ENCODE measurements at regions not wholly inside any gene's neighbourhood (a gene's known extent, or its start where the extent isn't known, plus 50 kb on each side); places are given as distances from the start of the nearest gene placed in this dataset.

GRCh38 chr3:64971602-64972001, 283.8 kb upstream of the ADAMTS9 start:
- Mint-ChIP-seq H3K9me3 (ENCODE audit: insufficient read depth) (no peaks in the 10 kb centered on the region), H3K36me3 (ENCODE audit: low read depth) (no peaks in the 10 kb centered on the region), H3K27ac (no peak overlapping the region), H3K27me3 (ENCODE audit: low read depth) (no peaks in the 10 kb centered on the region), H3K4me1 (ENCODE audit: low read depth) (no peaks in the 10 kb centered on the region), H3K4me3 (no peak overlapping the region)
- ATAC-seq (no peak), DNase-seq (no peak)
- POLR2A ChIA-PET, result no interaction called here
- CTCF ChIA-PET, result no interaction called here

GRCh38 chr3:64970634-64971033, 282.8 kb upstream of the ADAMTS9 start:
- ATAC-seq (no peak), DNase-seq (no peak)
- H3K4me1 Mint-ChIP-seq (ENCODE audit: low read depth), result no peaks in the 10 kb centered on the region
- CTCF ChIA-PET, result no interaction called here
- H3K27me3 Mint-ChIP-seq (ENCODE audit: low read depth), result no peaks in the 10 kb centered on the region
- H3K27ac Mint-ChIP-seq, result no peak overlapping the region
- no peak overlapping the region for H3K4me3 Mint-ChIP-seq
- no peaks in the 10 kb centered on the region for H3K9me3 Mint-ChIP-seq (ENCODE audit: insufficient read depth)
- POLR2A ChIA-PET, result no interaction called here
- no peaks in the 10 kb centered on the region for H3K36me3 Mint-ChIP-seq (ENCODE audit: low read depth)

GRCh38 chr3:64961301-64961700, 273.5 kb upstream of the ADAMTS9 start:
- no peak for DNase-seq
- Mint-ChIP-seq H3K9me3 (ENCODE audit: insufficient read depth) (no peaks in the 10 kb centered on the region), H3K27ac (no peak overlapping the region), H3K36me3 (ENCODE audit: low read depth) (no peaks in the 10 kb centered on the region), H3K4me3 (no peak overlapping the region), H3K4me1 (ENCODE audit: low read depth) (no peaks in the 10 kb centered on the region), H3K27me3 (ENCODE audit: low read depth) (no peaks in the 10 kb centered on the region)
- CTCF ChIA-PET, result no interaction called here
- no peak for ATAC-seq
- POLR2A ChIA-PET, result no interaction called here

GRCh38 chr3:64958199-64958843, 270.5 kb upstream of the ADAMTS9 start:
- Mint-ChIP-seq H3K27ac (no peak overlapping the region), H3K27me3 (ENCODE audit: low read depth) (no peaks in the 10 kb centered on the region), H3K4me1 (ENCODE audit: low read depth) (no peaks in the 10 kb centered on the region), H3K4me3 (no peak overlapping the region), H3K36me3 (ENCODE audit: low read depth) (no peaks in the 10 kb centered on the region), H3K9me3 (ENCODE audit: insufficient read depth) (no peaks in the 10 kb centered on the region)
- CTCF ChIA-PET, result no interaction called here
- no peak for DNase-seq
- ATAC-seq, result no peak
- POLR2A ChIA-PET, result no interaction called here

- CTCF ChIA-PET, result no interaction called here
- Mint-ChIP-seq H3K27me3 (ENCODE audit: low read depth) (no peaks in the 10 kb centered on the region), H3K9me3 (ENCODE audit: insufficient read depth) (no peaks in the 10 kb centered on the region), H3K4me1 (ENCODE audit: low read depth) (no peaks in the 10 kb centered on the region), H3K36me3 (ENCODE audit: low read depth) (no peaks in the 10 kb centered on the region), H3K27ac (no peak overlapping the region), H3K4me3 (no peak overlapping the region)
- POLR2A ChIA-PET, result no interaction called here
- no peak for DNase-seq
- ATAC-seq, result no peak
Measured at GRCh38 chr3:64957408-64958198, 269.8 kb upstream of the ADAMTS9 start.

GRCh38 chr3:64956711-64957325, 269.0 kb upstream of the ADAMTS9 start:
- ChIA-PET CTCF (no interaction called here), POLR2A (no interaction called here)
- Mint-ChIP-seq H3K4me1 (ENCODE audit: low read depth) (no peaks in the 10 kb centered on the region), H3K27me3 (ENCODE audit: low read depth) (no peaks in the 10 kb centered on the region), H3K36me3 (ENCODE audit: low read depth) (no peaks in the 10 kb centered on the region), H3K4me3 (no peak overlapping the region), H3K9me3 (ENCODE audit: insufficient read depth) (no peaks in the 10 kb centered on the region), H3K27ac (no peak overlapping the region)
- DNase-seq, result no peak
- ATAC-seq, result no peak

GRCh38 chr3:64954995-64955636, 267.3 kb upstream of the ADAMTS9 start:
- no peaks in the 10 kb centered on the region for H3K27me3 Mint-ChIP-seq (ENCODE audit: low read depth)
- H3K4me1 Mint-ChIP-seq (ENCODE audit: low read depth), result no peaks in the 10 kb centered on the region
- H3K36me3 Mint-ChIP-seq (ENCODE audit: low read depth), result no peaks in the 10 kb centered on the region
- CTCF ChIA-PET, result no interaction called here
- no peak overlapping the region for H3K4me3 Mint-ChIP-seq
- ATAC-seq (no peak), DNase-seq (no peak)
- H3K9me3 Mint-ChIP-seq (ENCODE audit: insufficient read depth), result no peaks in the 10 kb centered on the region
- no peak overlapping the region for H3K27ac Mint-ChIP-seq
- POLR2A ChIA-PET, result no interaction called here

GRCh38 chr3:64945171-64945729, 257.4 kb upstream of the ADAMTS9 start:
- H3K4me3 Mint-ChIP-seq, result no peak overlapping the region
- H3K27me3 Mint-ChIP-seq (ENCODE audit: low read depth), result no peaks in the 10 kb centered on the region
- no peaks in the 10 kb centered on the region for H3K4me1 Mint-ChIP-seq (ENCODE audit: low read depth)
- ChIA-PET POLR2A (no interaction called here), CTCF (no interaction called here)
- DNase-seq, result no peak
- H3K9me3 Mint-ChIP-seq (ENCODE audit: insufficient read depth), result no peaks in the 10 kb centered on the region
- H3K36me3 Mint-ChIP-seq (ENCODE audit: low read depth), result no peaks in the 10 kb centered on the region
- no peak overlapping the region for H3K27ac Mint-ChIP-seq
- ATAC-seq, result no peak

- ChIA-PET CTCF (no interaction called here), POLR2A (no interaction called here)
- ATAC-seq (no peak), DNase-seq (no peak)
- no peaks in the 10 kb centered on the region for H3K9me3 Mint-ChIP-seq (ENCODE audit: insufficient read depth)
- H3K4me3 Mint-ChIP-seq, result no peak overlapping the region
- H3K27me3 Mint-ChIP-seq (ENCODE audit: low read depth), result no peaks in the 10 kb centered on the region
- H3K36me3 Mint-ChIP-seq (ENCODE audit: low read depth), result no peaks in the 10 kb centered on the region
- H3K4me1 Mint-ChIP-seq (ENCODE audit: low read depth), result no peaks in the 10 kb centered on the region
- no peak overlapping the region for H3K27ac Mint-ChIP-seq
Measured at GRCh38 chr3:64943866-64944265, 256.1 kb upstream of the ADAMTS9 start.

- no peaks in the 10 kb centered on the region for H3K4me1 Mint-ChIP-seq (ENCODE audit: low read depth)
- no peak overlapping the region for H3K27ac Mint-ChIP-seq
- ChIA-PET CTCF (no interaction called here), POLR2A (no interaction called here)
- no peak for ATAC-seq
- H3K27me3 Mint-ChIP-seq (ENCODE audit: low read depth), result no peaks in the 10 kb centered on the region
- H3K36me3 Mint-ChIP-seq (ENCODE audit: low read depth), result no peaks in the 10 kb centered on the region
- H3K9me3 Mint-ChIP-seq (ENCODE audit: insufficient read depth), result no peaks in the 10 kb centered on the region
- H3K4me3 Mint-ChIP-seq, result no peak overlapping the region
- DNase-seq, result no peak
Measured at GRCh38 chr3:64940596-64941348, 253.0 kb upstream of the ADAMTS9 start.

- no peaks in the 10 kb centered on the region for H3K4me1 Mint-ChIP-seq (ENCODE audit: low read depth)
- no peaks in the 10 kb centered on the region for H3K27me3 Mint-ChIP-seq (ENCODE audit: low read depth)
- CTCF ChIA-PET, result no interaction called here
- no peaks in the 10 kb centered on the region for H3K9me3 Mint-ChIP-seq (ENCODE audit: insufficient read depth)
- no peak overlapping the region for H3K4me3 Mint-ChIP-seq
- no peaks in the 10 kb centered on the region for H3K36me3 Mint-ChIP-seq (ENCODE audit: low read depth)
- ATAC-seq (no peak), DNase-seq (no peak)
- no peak overlapping the region for H3K27ac Mint-ChIP-seq
- POLR2A ChIA-PET, result no interaction called here
Measured at GRCh38 chr3:64939747-64940450, 252.1 kb upstream of the ADAMTS9 start.

All from activated CD8-positive, alpha-beta T cell treated with anti-CD3 and anti-CD28 coated beads, Interleukin-2, amount 10 ng/mL, durations not matched to agents 7 days and 5 days (primary cell).